Superior temporal gyrus (tissue), 1 donor: ENCODE measurements at regions not wholly inside any gene's neighbourhood (a gene's known extent, or its start where the extent isn't known, plus 50 kb on each side); places are given as distances from the start of the nearest gene placed in this dataset.
"Not testable (repeated sequence)": the region's sequence is repeated elsewhere in the genome, so short reads cannot be mapped to it uniquely, and the experiment has no call there.

ENCODE experiments used
- DNase-seq: peaks from one replicate; pipeline ENCODE4 v3.0.0-alpha.2; 2016; ENCODE audit errors: extremely low spot score

DNA sequence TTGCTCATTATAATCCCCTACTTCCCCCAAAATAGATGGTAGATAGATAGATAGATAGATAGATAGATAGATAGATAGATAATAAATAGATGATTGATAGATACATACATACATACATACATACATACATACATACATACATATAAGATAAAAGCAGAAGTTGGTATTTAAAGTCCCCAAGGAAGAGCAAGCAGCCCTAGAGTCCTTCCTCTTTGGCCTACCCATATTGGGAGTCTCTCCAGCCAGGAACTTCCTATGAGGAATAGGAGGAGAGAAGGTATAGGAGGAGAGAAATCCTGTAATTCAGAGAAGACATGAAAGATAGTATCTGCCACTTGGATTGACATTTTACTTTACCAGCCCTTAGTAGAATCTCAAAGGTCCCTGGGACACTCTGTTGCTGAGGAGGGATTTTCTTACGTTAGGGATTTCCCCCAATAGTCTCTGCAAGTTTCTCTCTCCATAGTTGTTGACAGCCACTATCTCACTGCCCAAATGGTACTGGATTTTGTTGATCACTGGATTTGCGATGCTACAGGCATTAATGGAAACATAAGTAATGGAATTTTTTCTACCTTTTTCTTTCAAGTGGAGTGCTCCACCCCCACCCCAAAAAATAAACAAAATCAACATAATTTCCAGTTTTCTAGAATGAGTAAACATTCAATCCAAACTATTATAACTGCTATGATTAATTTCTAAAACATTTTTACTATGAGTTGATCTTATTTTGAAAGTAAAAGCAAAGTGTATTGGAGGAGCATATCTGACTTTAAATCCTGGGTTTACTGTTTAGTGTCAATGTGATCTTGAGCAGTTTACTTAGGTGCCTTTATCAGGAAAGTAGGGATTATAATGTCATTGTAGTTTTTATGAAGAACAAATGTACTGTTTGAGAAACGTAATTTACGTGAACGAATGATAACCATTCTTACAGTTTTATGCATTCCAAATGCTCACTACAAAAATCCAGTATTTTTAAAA, 93.2 kb upstream of the TNFSF4 start:
- DNase-seq, result no peak

GRCh38 chr1:173301507-173301906, 94.4 kb upstream of the TNFSF4 start:
- DNase-seq, result no peak

GRCh38 chr1:173302366-173302765, 95.2 kb upstream of the TNFSF4 start:
- no peak for DNase-seq

- DNase-seq, result no peak
Observed at GRCh38 chr1:173302890-173303829, 96.0 kb upstream of the TNFSF4 start.

GRCh38 chr1:173303984-173304383, 96.9 kb upstream of the TNFSF4 start:
- no peak for DNase-seq

DNA sequence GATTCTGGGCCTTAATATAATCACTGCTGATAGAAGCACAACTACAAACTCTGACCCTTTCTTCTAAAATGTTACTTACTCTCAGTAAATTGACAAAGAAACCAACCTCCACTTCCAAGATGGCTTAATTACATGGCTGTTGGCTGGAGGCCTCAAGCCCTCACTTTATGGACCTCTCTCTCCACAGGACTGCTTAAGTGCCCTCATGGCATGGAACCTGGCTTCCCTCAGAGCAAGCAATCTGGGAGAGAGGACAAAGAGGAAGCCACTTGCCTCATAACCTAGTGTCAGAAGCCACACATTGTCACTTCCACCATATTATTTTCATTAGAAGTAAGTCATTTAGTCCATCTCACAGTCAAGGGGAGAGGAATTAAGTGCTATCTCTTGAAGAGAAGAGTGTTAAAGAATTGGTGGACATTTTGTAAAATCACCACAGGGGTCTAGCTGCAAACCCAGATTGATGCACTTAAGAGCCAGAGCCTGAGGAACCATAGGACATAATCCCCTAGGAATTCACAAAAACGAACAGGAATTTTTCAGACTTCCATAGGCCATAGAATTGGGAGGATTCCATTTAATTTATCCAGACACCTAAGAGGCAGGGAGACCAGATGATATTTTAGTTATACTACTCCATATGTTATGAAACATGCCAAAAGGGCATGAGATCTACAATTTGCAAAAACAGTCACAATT, 97.5 kb upstream of the TNFSF4 start:
- no peak for DNase-seq

- DNase-seq, result no peak
Observed at GRCh38 chr1:173307845-173308244, 100.7 kb upstream of the TNFSF4 start.

GRCh38 chr1:173314656-173315055, 107.5 kb upstream of the TNFSF4 start:
- DNase-seq, result no peak

DNA sequence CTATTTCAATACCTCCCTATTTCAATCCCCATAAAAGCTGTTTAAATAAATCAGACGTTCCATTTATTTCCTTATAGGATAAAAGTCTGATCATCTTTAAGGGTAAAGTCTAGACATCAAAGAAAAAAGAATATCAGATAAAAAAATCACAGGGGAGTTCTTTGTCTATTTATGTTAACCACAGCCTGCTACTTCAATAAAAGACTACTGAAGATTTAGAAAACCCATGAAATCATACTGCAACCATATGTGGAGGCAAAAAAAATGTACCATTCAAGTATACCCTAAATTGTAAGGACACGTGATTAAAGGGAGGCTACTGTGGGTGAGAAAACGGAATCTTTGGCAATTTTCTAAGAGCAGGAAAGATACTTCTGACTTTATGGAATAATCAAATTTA, 108.2 kb upstream of the TNFSF4 start:
- DNase-seq, result no peak

DNA sequence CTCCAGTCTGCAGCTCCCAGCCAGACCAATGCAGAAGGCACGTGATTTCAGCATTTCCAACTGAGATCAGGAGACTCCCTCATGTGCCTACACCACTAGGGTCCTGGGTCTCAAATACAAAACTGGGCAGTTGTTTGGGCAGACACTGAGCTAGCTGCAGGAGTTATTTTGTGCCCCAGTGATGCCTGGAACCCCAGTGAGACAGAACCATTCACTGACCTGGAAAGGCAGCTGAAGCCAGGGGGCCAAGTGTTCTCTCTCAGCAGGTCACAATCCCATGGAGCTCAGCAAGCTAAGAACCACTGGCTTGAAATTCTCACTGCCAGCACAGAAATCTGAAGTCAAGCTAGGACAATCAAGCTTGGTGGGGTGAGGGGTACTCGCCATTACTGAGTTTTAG, 111.7 kb upstream of the TNFSF4 start:
- DNase-seq, result no peak

DNA sequence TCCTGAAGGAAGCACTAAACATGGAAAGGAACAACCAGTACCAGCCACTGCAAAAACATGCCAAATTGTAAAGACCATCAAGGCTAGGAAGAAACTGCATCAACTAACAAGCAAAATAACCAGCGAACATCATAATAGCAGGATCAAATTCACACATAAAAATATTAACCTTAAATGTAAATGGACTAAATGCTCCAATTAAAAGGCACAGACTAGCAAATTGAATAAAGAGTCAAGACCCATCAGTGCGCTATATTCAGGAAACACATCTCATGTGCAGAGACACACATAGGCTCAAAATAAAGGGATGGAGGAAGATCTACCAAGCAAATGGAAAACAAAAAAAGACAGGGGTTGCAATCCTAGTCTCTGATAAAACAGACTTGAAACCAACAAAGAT, 117.2 kb upstream of the TNFSF4 start:
- not testable (repeated sequence) for DNase-seq

GRCh38 chr1:173327987-173328386, 120.9 kb upstream of the TNFSF4 start:
- DNase-seq, result not testable (repeated sequence)

GRCh38 chr1:173328961-173329360, 121.8 kb upstream of the TNFSF4 start:
- DNase-seq, result no peak

GRCh38 chr1:173329726-173330125, 122.6 kb upstream of the TNFSF4 start:
- DNase-seq, result no peak

GRCh38 chr1:173330149-173330951, 123.2 kb upstream of the TNFSF4 start:
- no peak for DNase-seq

DNA sequence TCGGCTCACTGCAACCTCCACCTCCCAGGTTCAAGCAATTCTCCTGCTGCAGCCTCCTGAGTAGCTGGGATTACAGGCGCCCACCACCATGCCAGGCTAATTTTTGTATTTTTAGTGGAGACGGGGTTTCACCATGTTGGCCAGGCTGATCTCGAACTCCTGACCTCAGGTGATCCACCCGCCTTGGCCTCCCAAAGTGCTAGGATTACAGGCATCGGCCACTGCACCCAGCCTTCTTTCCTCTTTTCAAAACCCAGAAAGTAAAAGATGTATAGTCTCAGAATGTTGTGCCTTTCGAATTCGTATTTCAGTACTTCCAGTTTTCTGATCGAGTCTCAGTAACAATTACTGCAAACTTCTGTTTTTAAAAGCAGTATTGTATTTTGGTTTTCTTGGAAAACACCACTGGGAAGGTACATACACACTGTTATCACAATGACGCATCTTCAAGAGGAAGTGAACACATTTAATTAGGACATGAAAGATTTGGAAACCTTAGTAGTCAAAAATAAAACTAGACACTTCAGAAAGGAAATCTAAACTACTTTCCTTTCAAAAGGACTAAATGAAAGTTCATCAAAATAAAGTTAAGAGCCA, 123.9 kb upstream of the TNFSF4 start:
- not testable (repeated sequence) for DNase-seq

GRCh38 chr1:173332026-173332425, 124.9 kb upstream of the TNFSF4 start:
- no peak for DNase-seq

DNA sequence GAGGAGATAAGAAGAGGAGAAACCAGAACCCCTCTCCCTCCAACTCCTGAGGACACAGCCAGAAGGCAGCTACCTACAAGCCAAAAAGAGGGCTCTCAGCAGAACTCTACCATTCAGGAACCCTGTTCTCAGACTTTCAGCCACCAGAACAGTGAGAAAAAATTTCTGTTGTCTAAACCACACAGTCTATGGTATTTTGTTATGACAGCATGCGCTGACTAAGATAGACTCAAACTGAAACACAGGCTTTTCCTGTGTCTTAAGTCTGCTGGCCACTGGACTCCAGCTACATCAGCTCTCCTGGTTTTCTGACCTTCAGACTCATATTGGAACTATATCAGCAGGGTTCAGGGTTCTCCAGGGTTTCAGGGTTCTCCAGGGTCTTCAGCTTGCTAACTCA, 126.5 kb upstream of the TNFSF4 start:
- no peak for DNase-seq

- no peak for DNase-seq
Observed at GRCh38 chr1:173337126-173337525, 130.0 kb upstream of the TNFSF4 start.

- DNase-seq, result no peak
Observed at GRCh38 chr1:173341307-173341706, 134.2 kb upstream of the TNFSF4 start.

GRCh38 chr1:173341971-173342370, 134.8 kb upstream of the TNFSF4 start:
- DNase-seq, result no peak
